HG03521 (cell line): ENCODE measurements at regions not wholly inside any gene's neighbourhood (a gene's known extent, or its start where the extent isn't known, plus 50 kb on each side); places are given as distances from the start of the nearest gene placed in this dataset.

Experiments
- ATAC-seq: cut with Tn5 transposase; IDR thresholded peaks from one replicate; pipeline ENCODE4 v1.9.1; 2021; ENCODE audit warnings: mild to moderate bottlenecking, moderate library complexity; ENCODE audit not compliant: unreplicated experiment

DNA sequence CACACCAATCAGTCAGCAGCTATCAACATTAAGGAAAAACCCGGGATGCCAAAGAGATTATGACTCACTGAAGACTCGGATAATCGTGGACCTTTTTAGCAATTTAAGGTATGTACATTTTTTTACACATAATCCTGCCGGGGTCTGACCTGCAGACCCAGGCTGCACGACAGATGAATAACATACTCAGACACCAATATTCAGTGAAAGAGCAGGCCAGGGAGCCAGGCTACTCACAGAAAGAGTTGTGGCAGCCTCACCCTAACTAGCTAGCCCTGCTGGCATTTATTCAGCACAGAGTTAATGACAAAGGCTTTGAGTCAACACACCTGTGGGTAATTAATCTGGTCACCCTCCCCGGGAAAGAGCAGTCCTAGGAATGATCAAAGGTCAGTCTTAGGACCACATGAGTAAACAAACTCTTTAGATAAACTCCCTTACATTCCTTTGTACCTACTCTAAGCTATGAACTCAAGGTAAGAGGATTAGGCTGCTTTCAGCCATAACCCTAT is 727.5 kb downstream of the TBL1XR1 start:
- no peak for ATAC-seq

DNA sequence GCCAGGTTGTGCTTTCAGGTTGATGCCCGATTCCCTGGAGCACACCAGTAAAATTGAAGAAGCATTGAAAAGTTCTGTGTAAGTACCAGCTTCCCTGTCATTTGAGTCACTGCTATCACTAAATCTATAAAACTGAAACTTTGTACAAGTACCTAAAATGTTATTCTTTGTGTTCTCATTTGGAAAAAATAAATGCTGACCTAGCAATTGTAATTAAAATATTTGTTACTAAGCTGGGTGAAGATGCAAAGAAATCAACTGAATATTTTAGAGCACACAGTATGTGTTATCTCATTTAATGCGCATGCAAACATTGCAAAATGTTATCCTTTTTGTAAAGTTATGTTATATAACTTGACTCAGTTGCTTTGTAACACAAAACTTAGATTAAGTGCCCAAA is 733.7 kb downstream of the TBL1XR1 start:
- ATAC-seq: no peak

DNA sequence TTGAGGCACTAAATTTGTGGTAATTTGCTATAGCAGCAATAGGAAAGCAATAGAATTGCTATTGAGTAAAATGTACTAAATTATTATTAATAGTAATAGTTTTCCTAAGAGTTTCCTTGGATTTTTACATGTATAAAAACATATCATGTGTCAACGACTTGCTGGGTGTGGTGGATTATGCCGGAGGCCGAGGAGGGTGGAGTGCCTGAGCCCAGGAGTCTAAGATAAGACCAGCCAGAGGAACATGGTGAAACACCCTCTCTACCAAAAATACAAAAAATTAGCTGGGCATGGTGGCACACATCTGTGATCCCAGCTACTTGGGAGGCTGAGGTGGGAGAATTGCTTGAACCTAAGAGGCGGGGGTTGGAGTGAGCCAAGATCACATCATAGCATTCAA is 749.9 kb downstream of the TBL1XR1 start:
- no peak for ATAC-seq

DNA sequence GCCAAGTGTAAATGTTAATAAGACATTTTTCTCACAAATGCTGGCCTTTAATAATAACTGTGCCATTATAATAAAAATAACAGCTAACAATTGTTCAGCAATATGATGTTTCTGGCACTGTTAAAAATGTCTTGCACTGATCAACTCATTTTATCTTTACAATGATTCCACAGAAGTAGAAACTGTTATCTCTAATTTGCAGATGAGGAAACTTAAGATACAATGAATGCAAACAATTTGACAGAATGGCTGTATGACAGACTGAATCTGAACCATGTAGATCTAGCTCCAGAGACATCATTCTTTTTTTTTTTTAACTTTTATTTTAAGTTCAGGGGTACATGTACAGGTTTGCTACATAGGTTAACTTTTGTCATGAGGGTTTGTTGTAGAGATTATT is 755.0 kb downstream of the TBL1XR1 start:
- ATAC-seq: no peak

DNA sequence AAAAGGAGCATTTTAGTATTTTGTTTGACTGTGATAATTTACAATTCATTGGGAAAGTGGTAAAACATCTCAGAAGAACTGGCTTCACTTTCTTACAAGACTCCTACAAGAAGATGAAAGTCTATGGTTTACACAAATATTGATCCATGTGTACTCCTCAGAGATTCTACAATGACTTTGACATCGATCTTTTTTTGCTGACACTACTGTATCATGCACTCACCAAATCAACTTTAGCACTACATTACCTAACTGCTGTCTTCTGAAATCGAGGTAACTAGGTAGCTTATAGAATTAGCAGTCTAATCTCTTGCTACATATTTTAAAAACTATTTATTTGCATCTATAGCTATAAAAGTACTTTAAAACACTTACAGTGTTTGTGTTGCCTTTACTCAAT is 757.6 kb downstream of the TBL1XR1 start:
- no peak for ATAC-seq

DNA sequence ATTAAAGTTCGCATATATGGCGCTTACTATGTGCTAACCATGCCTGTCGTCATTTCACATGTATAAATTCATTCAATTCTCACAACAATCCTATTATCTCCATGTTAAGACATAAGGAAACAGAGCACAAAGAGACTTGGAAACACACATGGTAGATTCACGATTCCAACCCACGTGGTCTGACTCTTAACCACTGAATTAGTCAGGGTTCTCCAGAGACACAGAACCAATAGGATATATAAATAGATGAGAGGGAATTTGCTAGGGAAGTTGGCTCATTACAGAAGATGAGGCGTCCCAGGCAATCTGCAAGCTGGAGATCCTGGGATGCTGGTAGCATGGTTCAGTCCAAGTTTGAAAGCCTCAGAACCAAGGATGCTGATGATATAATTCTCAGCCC is 765.3 kb downstream of the TBL1XR1 start:
- no peak for ATAC-seq

DNA sequence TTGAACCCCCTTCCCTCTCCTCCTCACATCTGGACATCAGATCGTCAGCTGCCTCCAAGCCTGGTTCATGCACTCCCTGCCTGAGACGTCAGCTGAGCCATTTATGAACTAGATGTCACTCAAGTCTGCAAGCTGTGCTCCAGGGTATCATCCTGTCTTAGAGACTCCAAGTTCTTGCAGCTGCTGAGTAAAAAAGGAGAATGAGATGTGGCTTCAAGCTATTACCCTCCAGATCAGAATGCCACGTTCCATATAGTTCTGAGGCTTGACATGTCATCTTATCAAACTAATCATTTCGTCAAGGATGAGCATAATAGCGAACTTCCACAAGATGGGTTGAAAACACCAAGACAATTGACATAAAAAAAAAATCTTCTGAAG is 766.3 kb downstream of the TBL1XR1 start:
- no peak for ATAC-seq

DNA sequence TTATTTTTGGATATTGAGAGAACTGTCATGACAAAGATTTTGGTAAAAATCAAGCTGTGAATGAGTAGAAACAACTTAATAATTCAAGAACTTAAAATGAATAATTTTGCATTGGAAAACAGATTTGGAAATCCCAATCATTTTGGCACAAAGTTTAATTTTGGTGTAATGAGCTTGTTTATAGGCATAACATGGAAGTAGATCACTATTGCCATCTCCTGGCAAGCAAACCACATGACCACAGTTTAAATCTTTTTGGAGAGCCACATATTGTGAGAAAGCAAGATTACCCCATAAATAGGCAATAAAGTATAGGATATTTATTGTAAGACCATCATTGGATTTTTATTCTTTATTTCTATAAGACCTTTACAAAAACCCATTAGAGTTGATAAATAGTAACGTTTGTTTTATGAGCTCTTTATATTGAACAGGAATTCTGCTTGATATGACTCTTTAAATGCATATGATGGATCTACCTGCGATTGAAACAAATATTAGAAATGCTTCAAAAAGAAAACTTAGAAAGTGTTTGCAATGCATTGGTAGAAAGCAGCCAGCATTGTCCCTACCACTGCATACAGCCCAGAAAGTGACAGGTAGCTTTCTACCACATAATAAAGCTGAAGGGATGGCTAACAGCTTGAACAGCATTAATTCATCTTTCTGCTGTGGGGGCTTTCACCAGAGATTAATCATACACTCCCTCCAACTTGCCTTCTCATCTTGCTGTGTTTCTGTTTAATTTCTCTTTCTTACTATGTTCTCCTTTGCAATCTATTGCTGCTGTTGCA is 766.8 kb downstream of the TBL1XR1 start:
- no peak for ATAC-seq

DNA sequence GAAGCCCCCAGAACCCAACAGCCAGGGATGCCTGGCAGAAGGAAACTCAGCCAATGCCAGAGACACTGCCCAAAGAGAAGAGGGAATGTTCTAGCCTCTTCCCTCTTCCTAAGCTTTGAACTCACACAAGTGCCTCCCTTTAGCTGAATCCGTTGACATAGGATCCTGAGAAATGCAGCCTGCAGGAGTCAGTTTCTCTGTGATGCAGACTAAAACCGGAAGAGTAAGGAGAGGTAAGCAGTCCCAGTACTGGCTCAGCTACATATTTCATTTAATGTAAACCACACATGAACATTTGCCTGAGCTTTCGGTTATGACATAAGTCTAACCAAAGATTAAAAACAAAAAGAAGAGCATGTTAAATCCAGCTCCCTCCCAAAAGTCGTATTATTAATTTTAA is 768.7 kb downstream of the TBL1XR1 start:
- no peak for ATAC-seq

DNA sequence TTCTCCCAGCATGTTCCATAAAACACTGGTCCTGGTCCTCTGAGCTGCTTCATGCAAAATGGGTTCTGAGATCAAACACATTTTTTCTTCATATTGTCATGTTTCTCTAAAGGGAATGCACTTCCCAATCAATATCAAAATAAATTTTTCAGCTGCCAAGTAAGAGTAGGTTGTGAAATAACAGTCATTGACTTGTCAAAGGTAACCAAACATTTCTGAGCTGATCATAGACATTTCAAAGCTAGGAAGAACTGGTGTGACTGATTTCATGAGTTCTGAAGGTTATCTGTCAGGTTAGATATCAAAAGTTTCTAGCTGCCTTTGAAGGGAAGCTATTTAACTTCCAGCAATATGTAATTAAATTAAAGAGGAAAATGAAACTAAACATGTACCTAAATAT is 770.9 kb downstream of the TBL1XR1 start:
- no peak for ATAC-seq

DNA sequence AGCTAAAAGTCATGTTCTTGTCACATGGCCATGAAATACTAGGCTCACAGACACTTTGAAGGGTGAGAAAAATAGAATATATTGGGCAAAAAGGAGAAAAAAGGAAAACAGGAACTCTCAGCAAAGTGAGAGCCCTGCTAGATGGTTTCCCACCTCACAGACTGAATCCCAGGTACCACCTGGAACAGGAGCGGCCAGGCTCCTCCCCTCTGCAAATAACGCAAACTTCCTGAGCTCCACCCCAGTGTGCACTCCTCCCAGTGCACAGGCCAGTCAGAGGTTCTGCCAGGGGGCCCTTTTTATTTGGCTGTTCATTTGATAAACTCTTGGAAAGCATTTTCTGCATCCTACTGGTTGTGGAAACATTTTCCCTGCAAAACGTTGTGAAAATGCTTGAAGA is 780.4 kb downstream of the TBL1XR1 start:
- no peak for ATAC-seq

DNA sequence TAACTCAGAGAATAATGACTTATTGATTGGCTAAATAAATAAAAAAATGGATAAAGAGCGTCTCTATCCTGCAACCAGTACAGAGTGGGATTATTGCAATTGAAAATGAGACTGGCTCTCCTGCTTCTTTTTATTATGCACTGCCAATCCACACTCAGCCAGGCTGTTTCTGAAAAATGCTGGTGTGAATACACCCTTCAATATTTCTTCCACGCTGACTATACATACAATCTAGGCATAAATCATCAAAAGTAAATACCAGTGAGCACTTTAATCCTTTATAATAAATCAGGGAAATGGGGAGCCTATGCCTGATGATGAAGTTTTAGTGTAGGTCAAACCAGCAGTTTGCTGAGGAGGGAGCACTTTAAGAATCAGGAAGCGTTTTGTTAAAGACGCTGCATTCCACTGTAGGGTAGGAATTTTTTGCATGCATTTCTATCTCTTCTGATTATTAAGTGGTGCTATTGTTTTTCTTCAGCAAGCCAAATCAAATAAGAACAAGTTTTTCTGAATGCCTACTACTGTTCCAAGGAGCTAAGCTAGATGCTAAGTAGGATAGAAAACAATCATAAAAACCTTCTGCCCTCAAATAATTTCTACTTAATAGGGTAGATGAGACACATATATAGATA is 781.5 kb downstream of the TBL1XR1 start:
- no peak for ATAC-seq

DNA sequence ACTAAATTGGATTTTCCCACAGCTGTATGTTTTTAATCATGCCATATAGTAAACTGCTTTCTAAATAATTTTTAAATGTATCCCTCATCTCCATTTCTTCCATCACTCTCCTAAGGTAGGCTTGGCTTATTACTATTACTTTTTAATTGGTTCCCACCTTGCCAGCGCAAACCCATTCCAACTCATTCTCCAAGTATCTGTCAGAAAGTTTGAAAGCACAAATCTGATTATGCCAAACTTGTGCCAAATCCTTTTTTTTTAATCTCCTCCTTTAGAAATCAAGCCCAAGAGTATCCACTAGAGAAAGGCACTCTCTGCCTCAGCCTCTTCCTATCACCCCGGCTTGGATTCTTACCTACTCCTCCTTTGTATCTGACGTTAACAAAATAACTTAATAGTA is 784.5 kb downstream of the TBL1XR1 start:
- ATAC-seq: no peak

DNA sequence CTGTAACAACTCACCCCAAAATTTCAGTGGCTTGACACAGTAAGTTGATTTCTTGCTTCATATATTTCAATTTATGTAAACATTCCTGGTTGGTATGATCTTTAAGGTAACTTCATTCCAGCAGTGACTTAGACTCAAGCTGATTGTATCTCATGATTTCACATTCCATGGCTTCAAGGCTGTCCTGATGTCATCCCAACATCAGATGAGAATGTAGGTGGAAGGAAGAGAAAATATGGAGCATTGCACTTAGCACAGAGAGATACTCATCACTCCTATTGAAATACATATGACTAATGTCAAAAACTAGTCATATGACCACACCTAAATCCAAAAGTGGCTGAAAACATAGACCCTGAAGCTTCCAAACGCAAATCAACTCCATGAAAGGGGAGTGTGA is 793.8 kb downstream of the TBL1XR1 start:
- ATAC-seq: no peak

DNA sequence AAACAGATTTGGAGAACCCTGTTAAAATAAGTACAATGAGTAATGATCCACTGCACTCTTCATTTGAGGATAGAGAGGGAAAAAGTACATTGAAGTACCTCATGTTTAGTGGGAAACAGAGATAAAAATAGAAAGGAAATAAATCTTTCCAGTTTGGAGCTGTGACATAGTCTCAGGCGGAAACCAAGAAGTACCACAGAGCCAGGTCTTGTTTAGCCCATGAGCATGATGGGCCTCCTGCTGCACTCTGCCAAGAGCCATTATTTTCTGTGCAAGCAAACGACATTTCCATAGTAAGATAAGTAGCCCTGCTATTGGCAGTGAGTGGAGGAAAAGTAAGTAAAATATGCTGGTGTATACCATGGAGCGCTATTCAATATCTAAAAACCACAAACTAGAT is 796.1 kb downstream of the TBL1XR1 start:
- ATAC-seq: no peak

DNA sequence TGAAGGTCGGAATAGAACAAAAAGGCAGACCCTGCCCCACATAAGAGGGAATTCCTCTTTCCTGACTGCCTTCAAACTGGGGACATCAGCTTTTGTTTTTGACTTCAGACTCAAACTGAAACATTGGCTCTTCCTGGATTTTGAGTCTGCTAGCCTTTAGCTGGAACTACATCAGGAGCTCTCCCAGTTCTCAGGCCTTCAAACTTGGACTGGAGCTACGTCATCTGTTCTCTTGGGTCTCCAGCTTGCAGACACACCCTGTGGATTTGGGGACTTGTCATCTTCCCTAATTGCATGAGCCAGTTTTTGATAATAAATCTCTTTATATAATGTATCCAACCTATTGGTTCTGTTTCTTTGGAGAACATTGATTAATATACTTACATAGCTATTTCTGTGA is 798.1 kb downstream of the TBL1XR1 start:
- no peak for ATAC-seq

DNA sequence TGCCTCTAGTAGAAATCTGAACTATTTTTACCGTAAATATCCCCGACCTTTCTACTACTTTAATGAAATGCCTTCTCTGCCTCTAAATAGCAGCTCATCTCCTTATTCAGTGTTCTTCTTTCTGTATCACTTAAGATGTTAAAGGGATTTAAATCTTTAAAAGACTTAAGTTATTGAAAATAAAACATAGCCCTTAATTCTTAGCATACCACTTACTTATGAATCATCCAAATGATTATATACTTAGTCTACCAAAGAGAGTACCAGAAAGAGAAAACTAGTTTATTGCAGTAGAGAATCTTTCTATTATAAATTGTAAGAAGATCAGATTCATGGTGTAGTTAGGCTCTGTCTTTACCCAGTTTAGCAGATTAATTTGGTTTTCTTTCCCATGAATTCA is 802.0 kb downstream of the TBL1XR1 start:
- no peak for ATAC-seq

DNA sequence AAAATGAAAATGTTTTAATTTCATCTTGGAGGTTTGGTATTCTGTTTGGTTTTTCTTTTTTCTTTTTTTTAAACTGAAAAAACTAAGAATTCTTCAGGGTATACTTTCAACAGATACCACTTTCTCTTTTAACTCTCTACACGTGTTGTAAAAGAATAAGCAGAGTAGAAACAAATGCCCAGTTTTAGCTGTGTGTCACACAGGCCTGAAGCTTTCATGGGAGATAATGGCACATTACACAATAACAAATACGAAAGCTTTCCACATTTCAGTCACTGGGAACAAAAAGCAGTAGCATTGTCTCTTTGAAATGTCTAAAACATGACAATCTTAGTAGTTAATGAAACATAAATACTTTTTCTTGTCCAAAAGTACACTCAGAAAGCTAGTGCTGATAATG is 818.5 kb downstream of the TBL1XR1 start:
- ATAC-seq: no peak

DNA sequence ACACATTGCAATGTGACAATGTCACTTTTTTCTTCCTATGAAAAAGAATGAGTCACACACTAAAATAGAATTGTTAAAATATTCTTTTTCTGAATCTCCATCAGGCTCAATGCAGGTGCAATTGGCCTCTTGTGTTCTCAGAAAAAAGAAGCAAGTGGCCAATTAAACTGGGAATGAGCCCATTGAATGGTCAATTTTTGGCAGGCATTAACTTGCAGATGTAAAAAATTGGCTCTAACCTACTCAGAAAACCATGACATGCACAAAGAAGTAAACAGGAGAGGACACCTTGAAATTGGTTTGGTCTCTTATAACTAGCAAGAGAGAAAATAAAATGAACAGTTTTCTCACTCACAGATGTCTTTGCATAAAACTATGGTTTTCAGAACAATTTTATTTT is 820.8 kb downstream of the TBL1XR1 start:
- no peak for ATAC-seq

DNA sequence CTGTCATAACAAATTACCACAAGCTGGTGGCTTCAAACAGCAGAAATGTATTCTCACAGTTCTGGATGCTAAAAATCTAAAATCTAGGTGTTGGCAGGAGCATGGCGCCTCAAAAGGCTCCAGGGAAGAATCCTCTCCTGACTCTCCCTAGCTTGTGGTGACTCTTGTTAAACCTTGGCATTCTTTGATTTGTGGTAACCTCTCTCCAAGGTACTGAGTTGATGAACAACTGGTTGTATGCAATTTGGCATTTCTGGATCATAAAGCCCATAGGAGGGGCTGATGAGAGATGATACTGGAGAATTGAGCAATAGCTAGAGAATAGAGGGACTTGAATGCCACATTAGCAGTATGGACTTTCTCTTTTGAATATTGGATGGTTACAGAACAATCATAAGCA is 821.8 kb downstream of the TBL1XR1 start:
- ATAC-seq: no peak

DNA sequence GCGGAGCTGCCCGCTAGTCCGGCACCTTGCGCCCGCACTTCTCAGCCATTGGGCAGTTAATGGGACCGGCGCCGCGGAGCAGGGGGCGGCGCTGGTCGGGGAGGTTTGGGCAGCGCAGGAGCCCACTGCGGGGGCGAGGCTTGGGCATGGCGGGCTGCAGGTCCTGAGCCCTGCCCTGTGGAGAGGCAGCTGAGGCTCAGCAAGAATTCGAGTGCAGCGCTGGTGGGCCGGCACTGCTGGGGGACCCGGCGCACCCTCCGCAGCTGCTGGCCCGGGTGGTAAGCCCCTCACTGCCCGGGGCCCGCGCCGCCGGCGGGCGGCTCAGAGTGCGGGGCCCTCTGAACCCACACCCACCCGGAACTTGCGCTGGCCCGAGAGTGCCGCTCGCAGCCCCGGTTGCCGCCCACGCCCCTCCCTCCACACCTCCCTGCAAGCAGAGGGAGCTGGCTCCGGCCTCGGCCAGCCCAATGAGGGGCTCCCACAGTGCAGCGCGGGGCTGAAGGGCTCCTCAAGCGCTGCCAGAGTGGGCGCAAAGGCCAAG is 835.0 kb downstream of the TBL1XR1 start:
- ATAC-seq: no peak

DNA sequence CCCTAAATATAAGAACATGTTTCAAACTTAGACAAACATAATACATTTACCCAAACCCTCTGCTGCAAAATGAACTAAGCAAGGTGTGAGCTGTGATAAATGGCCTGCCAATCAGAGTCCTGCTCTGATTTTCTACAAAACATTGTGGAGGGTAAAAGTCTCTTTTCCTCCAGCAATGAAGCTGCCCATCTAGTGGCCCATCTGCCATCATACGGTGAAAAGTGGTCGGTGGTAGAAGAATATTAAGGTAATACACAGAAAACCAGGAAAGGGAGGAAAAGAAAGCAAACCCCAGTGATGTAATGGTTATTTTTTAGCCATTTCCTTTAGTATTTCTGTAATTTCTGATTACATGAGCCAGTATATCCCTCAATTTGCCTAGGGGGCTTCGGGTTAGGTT is 838.1 kb downstream of the TBL1XR1 start:
- ATAC-seq: no peak
